ENCODE measurements at regions not wholly inside any gene's neighbourhood (a gene's known extent, or its start where the extent isn't known, plus 50 kb on each side); places are given as distances from the start of the nearest gene placed in this dataset.

- TF ChIP-seq ZBTB33 (IDR thresholded peaks at IDR 0.05; ENCODE audit: extremely low read depth, insufficient replicate concordance, low read length) (no peak), ZNF274 (IDR thresholded peaks at IDR 0.05; ENCODE audit: low read depth, low read length) (no peak), SP1 (IDR thresholded peaks at IDR 0.05; ENCODE audit: low read depth) (no peak), SRF (IDR thresholded peaks at IDR 0.05; ENCODE audit: low read depth) (no peak)
Observed at GRCh38 chr9:95769909-95770433, 105.5 kb upstream of the ERCC6L2 start (continued).

DNA sequence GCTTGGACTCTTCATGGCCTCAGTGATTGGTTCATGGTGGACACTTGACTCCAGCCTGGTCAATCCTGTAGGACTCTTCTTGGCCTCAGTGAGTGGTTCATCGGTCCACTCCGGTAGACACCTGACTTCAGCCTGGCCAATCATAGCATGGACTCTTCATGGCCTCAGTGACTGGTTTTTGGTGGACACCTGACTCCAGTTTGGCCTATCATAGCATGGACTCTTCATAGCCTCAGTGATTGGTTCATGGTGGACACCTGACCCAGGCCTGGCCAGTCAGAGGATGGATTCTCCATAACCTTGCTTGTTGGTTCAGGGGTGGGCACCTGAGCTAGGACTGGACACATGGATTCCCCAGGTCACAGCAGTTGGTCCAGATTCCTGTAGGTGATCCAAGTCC, 106.0 kb upstream of the ERCC6L2 start:
- intact Hi-C loops (cut with micrococcal nuclease): no loop called here
- ChIA-PET POLR2A (no interaction called here), RAD21 (ENCODE audit: low non-redundant PET in 1 of 2, low total read pairs in 2 of 2, uncharacterized antibody in 2 of 2, unreplicated experiment in 2 of 2) (no interaction called here), CTCF (no interaction called here)
- Histone ChIP-seq H3K9me3 (ENCODE audit: control insufficient read depth in 1 of 2, insufficient read depth in 1 of 2, low read depth in 1 of 2, low read length in 2 of 2) (no peaks in the 10 kb centered on the region), H3K9me2 (ENCODE audit: insufficient read depth) (no peaks in the 10 kb centered on the region), H3K4me1 (ENCODE audit: control insufficient read depth in 1 of 2, insufficient read depth in 2 of 2, low read length in 2 of 2) (no peaks in the 10 kb centered on the region), H3K4me2 (ENCODE audit: low read length) (no peak overlapping the region), H3K36me3 (ENCODE audit: control insufficient read depth in 1 of 2, insufficient read depth in 2 of 2, low read length in 2 of 2) (no peaks in the 10 kb centered on the region), H3K4me3 (replicated peaks in 1 of 2; ENCODE audit: low read depth in 1 of 2, low read length in 2 of 2) (no peak overlapping the region), H3K9ac (ENCODE audit: low read length) (no peak overlapping the region), H2AFZ (ENCODE audit: low read depth, low read length, poor library complexity, severe bottlenecking) (no peak overlapping the region), H3K27me3 (ENCODE audit: insufficient read depth, low read length) (no peaks in the 10 kb centered on the region), H3K79me2 (ENCODE audit: insufficient read depth, low read length) (no peaks in the 10 kb centered on the region), H3K27ac (ENCODE audit: low read depth, low read length) (no peak overlapping the region), H4K20me1 (ENCODE audit: insufficient read depth) (no peaks in the 10 kb centered on the region)
- DNase-seq (ENCODE audit: low read depth, low spot score) (no peak), ATAC-seq (0 out of 2 replicates have a peak, but pooled peaks have one; percentile 30)
- no TSS peak for BruUV-seq (replicated peaks)
- no peak for TF ChIP-seq ZNF274 (IDR thresholded peaks at IDR 0.05; ENCODE audit: low read depth, low read length)
- TF ChIP-seq CBX3 (IDR thresholded peaks at IDR 0.05; ENCODE audit: low read depth): no peak
- TF ChIP-seq ZFX (IDR thresholded peaks at IDR 0.05): no peak
- no peak for TF ChIP-seq EZH2 (IDR thresholded peaks at IDR 0.05)
- no peak for TF ChIP-seq EGR1 (IDR thresholded peaks at IDR 0.05; ENCODE audit: low read depth)
- TF ChIP-seq SIN3A (IDR thresholded peaks at IDR 0.05; ENCODE audit: low read depth): no peak
- no peak for TF ChIP-seq EZH2phosphoT487 (IDR thresholded peaks at IDR 0.05; ENCODE audit: borderline replicate concordance)
- TF ChIP-seq TCF7L2 (IDR thresholded peaks at IDR 0.05; ENCODE audit: borderline replicate concordance, extremely low read depth, insufficient read depth, insufficient read length): no peak
- no peak for TF ChIP-seq ZBTB33 (IDR thresholded peaks at IDR 0.05; ENCODE audit: extremely low read depth, insufficient replicate concordance, low read length)
- TF ChIP-seq ELF1 (IDR thresholded peaks at IDR 0.05; ENCODE audit: borderline replicate concordance, low read depth): no peak
- TF ChIP-seq REST (IDR thresholded peaks at IDR 0.05; ENCODE audit: low read depth): no peak
- no peak for TF ChIP-seq YY1 (IDR thresholded peaks at IDR 0.05; ENCODE audit: extremely low read depth, insufficient replicate concordance, low read depth, low read length)
- TF ChIP-seq MAX (IDR thresholded peaks at IDR 0.05): no peak
